ENCODE measurements at regions not wholly inside any gene's neighbourhood (a gene's known extent, or its start where the extent isn't known, plus 50 kb on each side); places are given as distances from the start of the nearest gene placed in this dataset.

DNA sequence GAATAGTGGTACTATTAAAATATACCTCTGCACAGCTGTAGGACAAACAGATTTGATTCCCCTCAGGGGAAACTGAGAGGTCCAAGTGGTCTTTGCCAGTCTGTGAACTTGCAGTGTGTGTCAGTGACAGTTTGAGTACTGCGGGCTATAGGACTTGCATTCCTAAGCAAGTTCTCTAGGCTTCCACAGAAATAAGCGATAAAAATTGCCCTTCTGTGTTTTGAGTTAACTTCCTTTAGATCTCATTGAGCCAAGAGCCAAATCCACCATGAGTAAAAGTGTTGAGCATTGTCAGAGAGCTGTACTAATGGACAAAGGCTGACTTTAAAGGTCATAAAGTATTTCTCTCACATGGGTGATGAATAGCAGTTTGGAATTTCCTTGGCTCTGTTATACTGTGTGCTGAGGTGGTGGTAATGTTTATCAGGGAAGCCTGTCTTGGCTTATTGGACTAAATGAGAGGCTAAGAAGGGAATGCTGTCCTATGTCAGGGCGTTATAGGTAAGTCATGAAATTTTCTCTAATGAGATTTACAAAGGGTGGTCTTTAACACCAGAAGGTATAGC lies 122.6 kb upstream of the MAP3K7 start:
- Histone ChIP-seq H3K9me3 (ENCODE audit: control insufficient read depth, insufficient read depth, low read length) (no peaks in the 10 kb centered on the region), H3K27ac (ENCODE audit: low read depth, low read length) (no peak overlapping the region), H3K4me3 (ENCODE audit: low read depth, low read length) (no peak overlapping the region), H3K27me3 (ENCODE audit: control insufficient read depth, insufficient read depth, low read length) (no peaks in the 10 kb centered on the region)
- ChIA-PET POLR2A (no interaction called here), CTCF (no interaction called here)
- DNase-seq (ENCODE audit: low read depth, low spot score) = no peak
- TF ChIP-seq, protein P1, sequence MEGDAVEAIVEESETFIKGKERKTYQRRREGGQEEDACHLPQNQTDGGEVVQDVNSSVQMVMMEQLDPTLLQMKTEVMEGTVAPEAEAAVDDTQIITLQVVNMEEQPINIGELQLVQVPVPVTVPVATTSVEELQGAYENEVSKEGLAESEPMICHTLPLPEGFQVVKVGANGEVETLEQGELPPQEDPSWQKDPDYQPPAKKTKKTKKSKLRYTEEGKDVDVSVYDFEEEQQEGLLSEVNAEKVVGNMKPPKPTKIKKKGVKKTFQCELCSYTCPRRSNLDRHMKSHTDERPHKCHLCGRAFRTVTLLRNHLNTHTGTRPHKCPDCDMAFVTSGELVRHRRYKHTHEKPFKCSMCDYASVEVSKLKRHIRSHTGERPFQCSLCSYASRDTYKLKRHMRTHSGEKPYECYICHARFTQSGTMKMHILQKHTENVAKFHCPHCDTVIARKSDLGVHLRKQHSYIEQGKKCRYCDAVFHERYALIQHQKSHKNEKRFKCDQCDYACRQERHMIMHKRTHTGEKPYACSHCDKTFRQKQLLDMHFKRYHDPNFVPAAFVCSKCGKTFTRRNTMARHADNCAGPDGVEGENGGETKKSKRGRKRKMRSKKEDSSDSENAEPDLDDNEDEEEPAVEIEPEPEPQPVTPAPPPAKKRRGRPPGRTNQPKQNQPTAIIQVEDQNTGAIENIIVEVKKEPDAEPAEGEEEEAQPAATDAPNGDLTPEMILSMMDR (IDR thresholded peaks at IDR 0.05; ENCODE audit: low read depth, low read length) = no peak

- Histone ChIP-seq H3K27me3 (ENCODE audit: control insufficient read depth, insufficient read depth, low read length) (no peaks in the 10 kb centered on the region), H3K4me3 (ENCODE audit: low read depth, low read length) (no peak overlapping the region), H3K9me3 (ENCODE audit: control insufficient read depth, insufficient read depth, low read length) (no peaks in the 10 kb centered on the region), H3K27ac (ENCODE audit: low read depth, low read length) (no peak overlapping the region)
- ChIA-PET POLR2A (no interaction called here), CTCF (no interaction called here)
- TF ChIP-seq, protein P1 (IDR thresholded peaks at IDR 0.05; ENCODE audit: low read depth, low read length) = no peak
- no peak for DNase-seq (ENCODE audit: low read depth, low spot score)
These were observed 121.4 kb upstream of the MAP3K7 start for GRCh38 chr6:90708206-90708737.

GRCh38 chr6:90707246-90707645 lies 120.4 kb upstream of the MAP3K7 start:
- CTCF ChIA-PET = no interaction called here

GRCh38 chr6:90703336-90703735 lies 116.5 kb upstream of the MAP3K7 start:
- DNase-seq (ENCODE audit: low read depth, low spot score) = no peak
- POLR2A ChIA-PET = no interaction called here
- TF ChIP-seq, protein P1 (IDR thresholded peaks at IDR 0.05; ENCODE audit: low read depth, low read length) = no peak
- no peaks in the 10 kb centered on the region for H3K9me3 ChIP-seq (ENCODE audit: control insufficient read depth, insufficient read depth, low read length)
- H3K27me3 ChIP-seq (ENCODE audit: control insufficient read depth, insufficient read depth, low read length) = peaks cover 2% of the 10 kb centered on the region
- CTCF ChIA-PET = no interaction called here
- H3K4me3 ChIP-seq (ENCODE audit: low read depth, low read length) = no peak overlapping the region
- no peak overlapping the region for H3K27ac ChIP-seq (ENCODE audit: low read depth, low read length)

More at GRCh38 chr6:90707246-90707645, 120.4 kb upstream of the MAP3K7 start:
- no peaks in the 10 kb centered on the region for H3K27me3 ChIP-seq (ENCODE audit: control insufficient read depth, insufficient read depth, low read length)
- no peak overlapping the region for H3K27ac ChIP-seq (ENCODE audit: low read depth, low read length)
- no peaks in the 10 kb centered on the region for H3K9me3 ChIP-seq (ENCODE audit: control insufficient read depth, insufficient read depth, low read length)
- TF ChIP-seq, protein P1 (IDR thresholded peaks at IDR 0.05; ENCODE audit: low read depth, low read length) = no peak
- POLR2A ChIA-PET = no interaction called here
- no peak overlapping the region for H3K4me3 ChIP-seq (ENCODE audit: low read depth, low read length)
- no peak for DNase-seq (ENCODE audit: low read depth, low spot score)

- CTCF ChIA-PET = no interaction called here
- no peak for DNase-seq (ENCODE audit: low read depth, low spot score)
- Histone ChIP-seq H3K4me3 (ENCODE audit: low read depth, low read length) (no peak overlapping the region), H3K9me3 (ENCODE audit: control insufficient read depth, insufficient read depth, low read length) (no peaks in the 10 kb centered on the region), H3K27ac (ENCODE audit: low read depth, low read length) (no peak overlapping the region), H3K27me3 (ENCODE audit: control insufficient read depth, insufficient read depth, low read length) (peaks cover 2% of the 10 kb centered on the region)
- POLR2A ChIA-PET = no interaction called here
- TF ChIP-seq, protein P1 (IDR thresholded peaks at IDR 0.05; ENCODE audit: low read depth, low read length) = no peak
These were observed 115.1 kb upstream of the MAP3K7 start for GRCh38 chr6:90701926-90702325.

Data from AG04450 (cell line).